Spleen (tissue), 11 donors: ENCODE measurements at regions not wholly inside any gene's neighbourhood (a gene's known extent, or its start where the extent isn't known, plus 50 kb on each side); places are given as distances from the start of the nearest gene placed in this dataset.

Experiments used
- DNase-seq: peaks from one replicate; pipeline ENCODE4 v3.0.0-alpha.2; 2020
- H3K27ac ChIP-seq, 8 donors: fragments of 200-600 bp; sonication (generic) in 7 of 8; 1 replicate in 4 of 8; 2 replicates in 4 of 8; pipeline versions ENCODE4 v1.5.0 to v1.8.0; 2016 to 2021; ENCODE audit warnings: inconsistent platforms in 4 of 8, mild to moderate bottlenecking in 4 of 8, moderate library complexity in 1 of 8
- H3K27me3 ChIP-seq, 7 donors: fragments of 200-600 bp; sonication (generic) in 6 of 7; replicated peaks in 1 of 7; 1 replicate in 4 of 7; 2 replicates in 3 of 7; pipeline versions ENCODE4 v1.5.0 to v1.8.0; 2016 to 2021; ENCODE audit warnings: inconsistent platforms in 3 of 7, mild to moderate bottlenecking in 1 of 7
- H3K36me3 ChIP-seq, 6 donors: fragments of 200-600 bp; sonication (generic) in 5 of 6; 1 replicate in 4 of 6; 2 replicates in 2 of 6; pipeline versions ENCODE4 v1.5.0 to v1.8.0; 2016 to 2021; ENCODE audit warnings: inconsistent platforms in 2 of 6
- H3K4me1 ChIP-seq, 6 donors: fragments of 200-600 bp; sonication (generic) in 5 of 6; 1 replicate in 3 of 6; 2 replicates in 3 of 6; pipeline versions ENCODE4 v1.5.0 to v1.8.0; 2016 to 2021; ENCODE audit warnings: inconsistent platforms in 3 of 6
- H3K4me3 ChIP-seq, 8 donors: fragments of 200-600 bp; sonication (generic) in 7 of 8; 1 replicate in 4 of 8; 2 replicates in 4 of 8; pipeline versions ENCODE4 v1.5.0 to v1.8.0; 2016 to 2021; ENCODE audit warnings: inconsistent platforms in 4 of 8, mild to moderate bottlenecking in 4 of 8, moderate library complexity in 2 of 8
- H3K9me3 ChIP-seq, 8 donors: fragments of 200-600 bp; sonication (generic) in 7 of 8; 1 replicate in 4 of 8; 2 replicates in 4 of 8; pipeline versions ENCODE4 v1.5.0 to v1.8.0; 2016 to 2021; ENCODE audit warnings: inconsistent platforms in 4 of 8
- POLR2A ChIP-seq, 3 donors: fragments of 450-650 bp; IDR thresholded peaks; one replicate each; pipeline ENCODE4 v1.5.1; 2017; ENCODE audit warnings: antibody characterized with exemption in 3 of 3, mild to moderate bottlenecking in 1 of 3
- POLR2AphosphoS5 ChIP-seq, 3 donors: sonication (generic); formaldehyde crosslinking; IDR thresholded peaks; one replicate each; pipeline ENCODE4 v1.5.1; 2017; ENCODE audit warnings: antibody characterized with exemption in 3 of 3
- WGBS, 5 donors: extraction: QIAGEN DNeasy Blood & Tissue Kit in 3 of 5; methylation state at CpG; one replicate each; pipeline versions ENCODE4 v1.1.5 to v1.1.7; 2013 to 2018; 5-methylcytosine and 5-hydroxymethylcytosine counted together
- intact Hi-C: fragments of 100-400 bp; cut with DNase I; formaldehyde crosslinking; loops from one replicate; pipeline ENCODE4 v1.15.0; 2023; ENCODE audit warnings: low total_unique reads
- TF ChIP-seq, protein P1 (sequence below), 11 experiments: fragments of 200-600 bp in 7 of 11; fragments of 450-650 bp in 4 of 11; sonication (generic) in 4 of 11; IDR thresholded peaks in 8 of 11; conservative IDR thresholded peaks in 3 of 11; 1 replicate in 7 of 11; 2 replicates in 4 of 11; pipeline versions ENCODE4 v1.4.0 to v1.8.0; 2016 to 2021; ENCODE audit warnings: antibody characterized with exemption in 11 of 11, inconsistent platforms in 4 of 11, mild to moderate bottlenecking in 1 of 11
- donor health status: healthy with polysubstance abuse.
- donor health status: DM: no; HTN: no; CAD: no; lungs with moderate emphysema.
- donor health status: DM: no; HTN: no; CAD: no.
- donor health status: Bipolar disorder and iron deficiency.
- donor health status: healthy.
- donor health status: DM: no; HTN: no; CAD: no.
- donor health status: DM: yes; HTN: yes; CAD: no.

DNA sequence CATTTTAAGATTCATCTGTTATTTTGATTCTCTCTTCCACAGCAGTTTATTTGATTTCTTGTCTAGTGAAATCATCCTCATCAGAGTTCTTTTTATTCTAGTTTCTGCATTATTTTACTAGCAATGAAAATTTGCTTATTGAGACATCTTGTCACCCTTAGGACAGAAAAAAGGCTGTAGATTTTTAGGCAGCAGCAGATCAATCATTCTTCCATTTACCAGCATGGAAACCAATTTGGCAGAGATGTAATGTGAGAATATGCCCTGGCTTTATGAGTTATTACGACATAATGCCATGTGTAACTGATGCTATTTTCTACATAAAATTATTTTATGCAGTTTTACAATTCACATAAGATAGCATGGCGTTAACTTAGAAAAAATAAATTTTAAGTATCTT is 688.6 kb upstream of the SLC10A2 start:
- DNase-seq, result no peak
- TF ChIP-seq POLR2A (IDR thresholded peaks at IDR 0.05) (no peak), POLR2AphosphoS5 (IDR thresholded peaks at IDR 0.05) (no peak)
- TF ChIP-seq, protein P1, sequence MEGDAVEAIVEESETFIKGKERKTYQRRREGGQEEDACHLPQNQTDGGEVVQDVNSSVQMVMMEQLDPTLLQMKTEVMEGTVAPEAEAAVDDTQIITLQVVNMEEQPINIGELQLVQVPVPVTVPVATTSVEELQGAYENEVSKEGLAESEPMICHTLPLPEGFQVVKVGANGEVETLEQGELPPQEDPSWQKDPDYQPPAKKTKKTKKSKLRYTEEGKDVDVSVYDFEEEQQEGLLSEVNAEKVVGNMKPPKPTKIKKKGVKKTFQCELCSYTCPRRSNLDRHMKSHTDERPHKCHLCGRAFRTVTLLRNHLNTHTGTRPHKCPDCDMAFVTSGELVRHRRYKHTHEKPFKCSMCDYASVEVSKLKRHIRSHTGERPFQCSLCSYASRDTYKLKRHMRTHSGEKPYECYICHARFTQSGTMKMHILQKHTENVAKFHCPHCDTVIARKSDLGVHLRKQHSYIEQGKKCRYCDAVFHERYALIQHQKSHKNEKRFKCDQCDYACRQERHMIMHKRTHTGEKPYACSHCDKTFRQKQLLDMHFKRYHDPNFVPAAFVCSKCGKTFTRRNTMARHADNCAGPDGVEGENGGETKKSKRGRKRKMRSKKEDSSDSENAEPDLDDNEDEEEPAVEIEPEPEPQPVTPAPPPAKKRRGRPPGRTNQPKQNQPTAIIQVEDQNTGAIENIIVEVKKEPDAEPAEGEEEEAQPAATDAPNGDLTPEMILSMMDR (IDR thresholded peaks at IDR 0.05 in 8 of 11, conservative IDR thresholded peaks at IDR 0.05 in 3 of 11), result no peak
- no peaks in the 10 kb centered on the region for H3K36me3 ChIP-seq
- WGBS, 5 donors, result 79 to 87% (median 85%) methylated on average over 2 of the region's 2 CpGs
- intact Hi-C loops, result no loop called here
- H3K27ac ChIP-seq, result no peak overlapping the region
- no peaks in the 10 kb centered on the region for H3K4me1 ChIP-seq
- no peak overlapping the region for H3K4me3 ChIP-seq
- no peaks in the 10 kb centered on the region for H3K9me3 ChIP-seq
- no peaks in the 10 kb centered on the region for H3K27me3 ChIP-seq

DNA sequence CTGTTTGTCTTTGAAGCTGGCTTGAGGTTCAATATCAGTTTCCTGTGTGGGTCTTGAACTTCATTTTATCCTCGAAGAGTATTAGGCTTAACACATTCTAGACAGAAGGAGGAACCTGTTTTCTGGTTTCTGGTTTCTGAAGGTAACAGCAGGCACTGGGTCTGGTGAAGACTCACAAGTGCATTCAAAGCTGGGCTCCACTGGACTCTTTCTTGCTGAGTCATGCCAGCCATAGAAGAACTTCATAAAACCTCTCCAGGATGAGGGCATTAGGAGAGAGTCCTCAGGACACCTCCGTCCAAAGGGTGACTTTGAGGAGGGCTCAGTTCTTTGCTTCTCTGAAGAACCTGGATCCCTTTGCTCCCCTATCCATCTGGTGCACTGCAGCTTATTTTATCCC is 668.6 kb upstream of the SLC10A2 start:
- H3K9me3 ChIP-seq, result no peaks in the 10 kb centered on the region
- no peak for DNase-seq
- no peaks in the 10 kb centered on the region for H3K27me3 ChIP-seq
- H3K27ac ChIP-seq, result no peak overlapping the region
- H3K4me3 ChIP-seq, result no peak overlapping the region
- no peaks in the 10 kb centered on the region for H3K36me3 ChIP-seq
- TF ChIP-seq, protein P1 (IDR thresholded peaks at IDR 0.05 in 8 of 11, conservative IDR thresholded peaks at IDR 0.05 in 3 of 11), result no peak
- no peak for TF ChIP-seq POLR2AphosphoS5 (IDR thresholded peaks at IDR 0.05)
- WGBS, 5 donors, result 47 to 72% (median 56%) methylated on average over 2 of the region's 2 CpGs
- intact Hi-C loops, result no loop called here
- no peaks in the 10 kb centered on the region for H3K4me1 ChIP-seq

DNA sequence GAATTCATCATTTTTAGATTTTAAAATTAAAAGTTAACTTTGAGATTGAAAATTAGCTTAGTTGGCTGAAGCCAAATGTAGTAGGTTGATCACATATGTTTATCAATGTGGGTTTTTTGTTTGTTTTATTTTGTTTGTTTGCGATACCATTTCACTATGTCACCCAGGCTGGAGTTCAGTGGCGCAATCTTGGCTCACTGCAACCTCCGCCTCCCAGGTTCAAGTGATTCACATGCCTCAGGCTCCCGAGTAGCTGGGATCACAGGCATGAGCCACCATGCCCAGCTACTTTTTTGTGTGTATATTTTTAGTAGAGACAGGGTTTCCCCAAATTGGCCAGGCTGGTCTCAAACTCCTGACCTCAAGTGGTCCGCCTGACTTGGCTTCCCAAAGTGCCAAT is 665.7 kb upstream of the SLC10A2 start:
- H3K4me3 ChIP-seq, result no peak overlapping the region
- no peak overlapping the region for H3K27ac ChIP-seq
- TF ChIP-seq, protein P1 (IDR thresholded peaks at IDR 0.05 in 8 of 11, conservative IDR thresholded peaks at IDR 0.05 in 3 of 11), result no peak
- no peak for TF ChIP-seq POLR2A (IDR thresholded peaks at IDR 0.05)
- no peak for TF ChIP-seq POLR2AphosphoS5 (IDR thresholded peaks at IDR 0.05)
- H3K9me3 ChIP-seq, result no peaks in the 10 kb centered on the region
- intact Hi-C loops, result no loop called here
- H3K27me3 ChIP-seq, result no peaks in the 10 kb centered on the region
- WGBS, 5 donors, result 84 to 93% (median 90%) methylated on average over 5 of the region's 5 CpGs
- H3K4me1 ChIP-seq, result no peaks in the 10 kb centered on the region
- H3K36me3 ChIP-seq, result no peaks in the 10 kb centered on the region
- DNase-seq, result no peak

DNA sequence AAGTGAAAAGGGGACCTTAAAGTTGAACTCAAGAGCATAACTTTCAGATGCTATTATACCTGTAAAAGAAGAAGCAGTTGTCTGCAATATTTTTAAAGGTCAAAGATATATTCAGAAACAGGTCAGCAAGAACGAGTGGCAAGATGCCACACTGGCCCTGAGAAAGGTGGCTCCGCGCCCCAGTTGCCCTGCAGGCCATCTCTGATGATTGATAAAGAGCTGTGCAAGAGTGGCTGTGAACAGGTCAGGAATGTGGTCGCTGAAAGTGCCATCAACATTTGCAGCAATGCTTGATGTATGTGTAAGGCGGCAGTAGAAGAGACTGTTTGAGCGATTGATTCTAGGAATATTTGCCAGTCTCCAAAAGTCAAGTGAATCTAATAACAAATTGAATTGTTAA is 664.2 kb upstream of the SLC10A2 start:
- no peaks in the 10 kb centered on the region for H3K36me3 ChIP-seq
- 72 to 86% (median 78%) methylated on average over 6 of the region's 6 CpGs for WGBS, 5 donors
- no peaks in the 10 kb centered on the region for H3K27me3 ChIP-seq
- no peak for DNase-seq
- TF ChIP-seq, protein P1 (IDR thresholded peaks at IDR 0.05 in 8 of 11, conservative IDR thresholded peaks at IDR 0.05 in 3 of 11), result no peak
- TF ChIP-seq POLR2A (IDR thresholded peaks at IDR 0.05) (no peak), POLR2AphosphoS5 (IDR thresholded peaks at IDR 0.05) (no peak)
- intact Hi-C loops, result no loop called here
- H3K4me1 ChIP-seq, result no peaks in the 10 kb centered on the region
- no peaks in the 10 kb centered on the region for H3K9me3 ChIP-seq
- H3K27ac ChIP-seq, result no peak overlapping the region
- H3K4me3 ChIP-seq, result no peak overlapping the region
